Ectodermal cell (in vitro differentiated cells): ENCODE measurements at regions not wholly inside any gene's neighbourhood (a gene's known extent, or its start where the extent isn't known, plus 50 kb on each side); places are given as distances from the start of the nearest gene placed in this dataset.

Experiments used
- H3K27ac ChIP-seq: 2 replicates; pipeline ENCODE4 v1.7.0; 2013; ENCODE audit warnings: mild to moderate bottlenecking, low read depth, low read length; ENCODE audit not compliant: insufficient read depth, poor library complexity, severe bottlenecking
- H3K27me3 ChIP-seq: 2 replicates; pipeline ENCODE4 v1.7.0; 2013; ENCODE audit warnings: mild to moderate bottlenecking, low read length; ENCODE audit not compliant: insufficient read depth, control insufficient read depth, poor library complexity, severe bottlenecking
- H3K36me3 ChIP-seq: one replicate; pipeline ENCODE4 v1.7.0; 2013; ENCODE audit warnings: low read length; ENCODE audit not compliant: control insufficient read depth, insufficient read depth
- H3K4me1 ChIP-seq: one replicate; pipeline ENCODE4 v1.7.0; 2013; ENCODE audit warnings: low read length; ENCODE audit not compliant: control insufficient read depth, insufficient read depth
- H3K4me3 ChIP-seq: 2 replicates; pipeline ENCODE4 v1.7.0; 2013; ENCODE audit warnings: low read depth, low read length, control low read depth; ENCODE audit not compliant: insufficient read depth
- H3K9me3 ChIP-seq: 2 replicates; pipeline ENCODE4 v1.7.0; 2013; ENCODE audit warnings: mild to moderate bottlenecking, low read length, moderate library complexity; ENCODE audit not compliant: control insufficient read depth
- WGBS, 2 experiments: methylation state at CpG; one replicate each; pipeline ENCODE4 v1.1.7; 2013; ENCODE audit warnings: missing lambda C conversion rate in 2 of 2; 5-methylcytosine and 5-hydroxymethylcytosine counted together

DNA sequence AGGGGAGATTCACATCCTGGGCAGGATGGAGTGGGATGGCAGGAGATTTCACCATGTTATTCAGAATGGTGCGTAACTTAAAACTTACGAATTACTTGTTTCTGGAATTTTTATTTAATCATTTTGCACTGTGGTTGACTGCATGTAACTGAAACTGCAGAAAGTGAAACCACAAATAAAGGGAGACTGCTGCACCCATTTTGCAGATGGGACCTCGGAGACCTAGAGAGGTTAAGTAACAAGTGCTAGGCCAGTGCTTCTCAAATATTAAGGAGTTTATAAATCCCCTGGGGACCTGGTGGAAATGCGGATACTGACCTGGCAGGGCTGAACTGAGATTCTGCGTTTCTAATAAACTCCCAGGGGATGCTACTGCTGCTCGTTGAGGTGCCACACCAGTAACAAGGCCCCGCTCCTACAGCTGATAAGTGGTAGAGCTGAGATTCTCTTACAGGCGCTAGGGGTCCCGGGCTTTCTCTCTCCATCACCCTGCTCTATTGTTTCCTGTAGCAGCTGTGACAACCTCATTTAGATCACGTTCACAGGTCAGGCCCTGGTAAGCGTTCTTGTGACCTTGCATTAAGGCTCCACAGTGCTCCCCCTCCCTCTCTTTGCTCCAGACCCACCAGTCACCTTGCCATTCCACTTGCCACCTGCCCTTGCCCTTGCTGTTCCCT is 167.1 kb upstream of the CDH13 start:
- 72 to 73% methylated on average over 11 of the region's 11 CpGs for WGBS, 2 experiments
- Histone ChIP-seq H3K36me3 (no peaks in the 10 kb centered on the region), H3K4me3 (no peak overlapping the region), H3K27ac (no peak overlapping the region), H3K4me1 (no peaks in the 10 kb centered on the region), H3K27me3 (no peaks in the 10 kb centered on the region), H3K9me3 (no peaks in the 10 kb centered on the region)

DNA sequence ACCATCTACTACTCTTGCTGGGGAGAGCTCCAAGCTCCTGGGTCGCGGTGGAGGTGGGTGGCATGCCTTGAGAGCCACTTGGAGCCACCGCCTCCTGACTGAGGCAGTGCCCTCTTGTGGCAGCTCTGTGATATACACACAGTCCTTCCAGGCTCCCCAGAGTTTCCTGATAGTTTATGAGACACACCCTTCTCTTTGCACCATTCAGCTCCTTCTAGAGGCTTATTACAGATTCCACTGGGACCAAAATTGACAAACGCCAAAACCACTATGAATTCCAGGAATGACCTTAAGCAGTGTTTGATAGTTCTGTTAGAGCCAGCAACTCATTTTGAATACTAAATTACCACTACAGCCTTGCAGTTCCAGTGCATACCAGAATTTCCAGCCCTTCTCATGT is 170.1 kb upstream of the CDH13 start:
- H3K27me3 ChIP-seq = no peaks in the 10 kb centered on the region

DNA sequence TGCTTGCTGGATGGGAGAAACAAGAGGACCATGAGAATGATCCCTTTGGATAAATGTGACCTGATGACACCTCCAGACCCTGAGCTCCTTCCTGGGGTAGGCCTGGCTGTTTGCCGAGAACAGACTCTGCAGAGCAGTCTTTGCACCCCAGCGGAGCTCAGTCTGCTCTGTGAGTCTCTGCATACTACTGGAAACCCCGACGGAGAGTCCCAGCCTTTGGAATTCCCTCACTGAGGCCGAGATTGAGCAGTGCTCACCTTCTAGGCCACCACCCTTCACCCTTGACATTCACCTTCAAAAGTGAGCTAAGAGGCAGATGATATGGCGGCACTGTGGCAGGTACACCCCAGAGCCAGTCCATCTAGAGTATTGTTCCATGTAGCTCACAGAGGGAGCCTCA is 172.2 kb upstream of the CDH13 start:
- Histone ChIP-seq H3K36me3 (no peaks in the 10 kb centered on the region), H3K9me3 (no peaks in the 10 kb centered on the region), H3K27ac (no peak overlapping the region), H3K4me3 (no peak overlapping the region), H3K27me3 (no peaks in the 10 kb centered on the region), H3K4me1 (no peaks in the 10 kb centered on the region)
- 89 to 91% methylated on average over 6 of the region's 6 CpGs for WGBS, 2 experiments

More for the DNA sequence above, 170.1 kb upstream of the CDH13 start:
- Histone ChIP-seq H3K36me3 (no peaks in the 10 kb centered on the region), H3K9me3 (no peaks in the 10 kb centered on the region), H3K4me3 (no peak overlapping the region), H3K4me1 (no peaks in the 10 kb centered on the region), H3K27ac (no peak overlapping the region)
- WGBS, 2 experiments = 7% methylated on average over 4 of the region's 4 CpGs

DNA sequence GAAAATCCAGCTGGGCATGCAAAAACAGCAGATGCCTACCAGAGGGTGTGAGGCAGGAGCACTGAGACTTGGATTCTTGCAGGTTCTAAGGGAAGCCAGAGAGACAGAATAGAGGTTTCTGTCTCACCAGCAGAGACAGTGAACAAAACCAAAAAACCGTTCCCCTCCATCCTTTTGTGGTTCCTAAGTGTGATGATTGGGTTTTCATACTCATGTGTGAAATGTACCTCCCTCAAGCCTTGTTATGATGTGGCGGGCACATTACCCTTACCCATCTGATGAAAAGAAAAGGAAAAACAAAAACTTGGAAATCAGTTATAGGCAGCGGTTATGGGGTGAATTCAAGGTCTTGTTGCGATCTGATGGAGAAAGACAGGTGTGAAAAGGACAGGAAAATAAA is 172.6 kb upstream of the CDH13 start:
- Histone ChIP-seq H3K9me3 (no peaks in the 10 kb centered on the region), H3K36me3 (no peaks in the 10 kb centered on the region), H3K4me3 (no peak overlapping the region), H3K27ac (no peak overlapping the region), H3K4me1 (no peaks in the 10 kb centered on the region), H3K27me3 (no peaks in the 10 kb centered on the region)
- WGBS, 2 experiments = 93 to 97% methylated on average over 3 to 4 of the region's 4 CpGs

DNA sequence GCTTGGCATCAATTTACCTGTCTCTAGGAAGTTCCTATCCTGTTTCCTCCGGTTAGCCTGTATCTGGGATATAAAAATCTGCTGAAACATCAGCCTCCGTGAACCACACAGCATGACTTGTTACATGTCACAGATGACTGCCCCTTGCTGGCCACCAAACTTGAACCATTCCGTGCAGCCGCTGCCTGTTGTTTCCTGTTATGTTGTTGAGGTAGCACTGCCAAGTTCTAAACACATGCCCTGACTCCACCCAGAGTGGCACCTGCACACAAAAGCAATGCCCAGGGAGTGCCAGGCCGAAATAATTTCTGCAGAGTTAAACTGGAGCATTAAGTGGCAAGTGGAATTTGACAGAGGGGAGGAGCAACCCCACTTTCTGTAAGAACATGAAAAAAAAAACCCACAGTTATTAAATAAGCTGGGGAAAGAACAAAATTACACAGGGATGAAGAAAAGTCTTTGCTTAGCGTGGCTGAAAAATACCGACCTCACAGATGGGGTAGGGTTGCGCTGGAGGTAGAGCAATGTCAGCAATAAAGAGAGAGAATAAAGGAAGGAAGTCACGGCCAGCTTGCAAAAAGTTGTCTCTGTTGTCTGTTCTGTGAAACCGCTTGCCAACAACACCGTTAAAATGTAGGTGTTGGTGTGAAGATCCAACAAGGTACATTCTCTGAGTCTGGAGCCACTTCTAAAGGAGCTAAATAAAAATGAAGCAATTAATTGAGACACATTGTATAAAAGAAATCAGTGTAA is 174.6 kb upstream of the CDH13 start:
- no peaks in the 10 kb centered on the region for H3K36me3 ChIP-seq

DNA sequence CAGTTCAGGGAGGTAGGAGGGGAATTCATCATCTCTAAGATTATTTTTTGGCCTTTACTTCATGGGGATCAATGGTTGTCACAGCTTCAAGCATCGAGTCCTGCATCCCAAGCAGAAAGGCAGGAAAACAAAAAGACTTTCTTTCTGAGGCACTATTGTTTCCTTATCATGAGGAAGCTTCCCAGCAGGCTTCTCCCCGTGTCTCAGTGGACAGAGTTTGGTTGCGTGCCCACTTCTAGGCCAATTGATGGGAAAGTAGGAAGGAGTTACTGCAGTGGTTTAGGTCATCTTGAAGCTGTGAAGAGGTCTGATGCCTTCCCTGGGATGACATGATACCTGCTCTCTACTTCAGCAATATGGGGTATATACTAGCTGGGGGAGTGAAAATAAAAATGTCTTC is 175.3 kb upstream of the CDH13 start:
- Histone ChIP-seq H3K4me1 (no peaks in the 10 kb centered on the region), H3K27me3 (no peaks in the 10 kb centered on the region)

More for the DNA sequence above, 174.6 kb upstream of the CDH13 start:
- no peaks in the 10 kb centered on the region for H3K9me3 ChIP-seq
- no peak overlapping the region for H3K4me3 ChIP-seq
- no peaks in the 10 kb centered on the region for H3K4me1 ChIP-seq
- H3K27me3 ChIP-seq = no peaks in the 10 kb centered on the region
- WGBS, 2 experiments = 94 to 96% methylated on average over 11 of the region's 11 CpGs
- no peak overlapping the region for H3K27ac ChIP-seq

DNA sequence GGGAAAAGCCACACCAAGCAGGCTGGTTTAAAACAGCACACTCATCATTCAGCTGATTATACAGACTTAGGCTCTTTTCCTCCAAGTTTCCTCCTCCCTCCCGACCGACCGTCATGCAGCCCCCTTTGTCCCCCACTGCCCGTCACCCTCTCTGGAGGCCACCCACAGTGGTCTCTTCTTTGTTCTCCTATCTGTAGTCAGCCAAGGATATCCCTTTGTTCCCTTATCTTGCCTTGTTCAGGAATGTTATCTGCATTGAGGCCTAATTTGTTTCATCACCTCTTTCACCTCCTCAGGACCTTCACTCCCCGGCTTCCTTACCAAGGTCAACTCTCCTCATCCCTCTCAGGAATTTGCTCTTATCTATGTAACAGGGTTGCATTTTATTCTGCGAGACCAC is 186.4 kb upstream of the CDH13 start:
- H3K27me3 ChIP-seq = peaks cover 7% of the 10 kb centered on the region
- H3K4me3 ChIP-seq = no peak overlapping the region
- no peak overlapping the region for H3K27ac ChIP-seq
- WGBS, 2 experiments = 33 to 39% methylated on average over 6 of the region's 6 CpGs
- H3K36me3 ChIP-seq = no peaks in the 10 kb centered on the region
- H3K9me3 ChIP-seq = no peaks in the 10 kb centered on the region
- H3K4me1 ChIP-seq = no peaks in the 10 kb centered on the region

More for the DNA sequence above, 175.3 kb upstream of the CDH13 start:
- WGBS, 2 experiments = 59 to 63% methylated on average over 3 of the region's 3 CpGs
- no peaks in the 10 kb centered on the region for H3K36me3 ChIP-seq
- H3K4me3 ChIP-seq = no peak overlapping the region
- no peaks in the 10 kb centered on the region for H3K9me3 ChIP-seq
- no peak overlapping the region for H3K27ac ChIP-seq

DNA sequence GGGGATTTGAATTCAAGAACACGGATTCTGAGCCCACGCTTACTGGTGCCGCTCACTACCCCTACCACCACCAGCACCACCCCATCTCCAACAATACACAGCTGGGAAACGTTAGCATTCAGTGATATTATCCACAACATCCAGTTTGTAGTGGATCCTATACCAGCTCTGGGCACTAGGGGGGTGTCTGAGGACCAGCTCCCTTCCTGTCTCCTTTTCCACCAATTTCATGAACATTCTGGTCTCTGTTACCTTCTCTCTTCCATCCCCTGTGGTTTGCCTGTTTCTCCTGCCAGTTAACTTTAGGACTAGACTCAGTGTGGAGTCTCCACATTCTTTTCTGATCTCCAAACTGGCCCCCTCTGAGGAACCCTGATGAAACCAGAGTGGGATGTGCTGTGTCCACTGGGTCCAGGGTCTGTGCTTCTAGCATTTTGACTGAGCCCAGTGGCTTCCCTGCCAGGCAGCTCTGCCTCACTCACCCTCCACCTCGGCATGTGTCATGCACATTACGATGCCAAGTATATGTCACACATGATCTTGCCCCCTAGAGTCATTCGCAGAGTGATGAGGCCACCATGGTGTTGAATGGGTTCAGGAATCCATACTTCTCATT is 187.0 kb upstream of the CDH13 start:
- H3K9me3 ChIP-seq = no peaks in the 10 kb centered on the region
- 80% methylated on average over 7 of the region's 7 CpGs for WGBS, 2 experiments
- no peaks in the 10 kb centered on the region for H3K36me3 ChIP-seq
- no peaks in the 10 kb centered on the region for H3K4me1 ChIP-seq
- no peak overlapping the region for H3K4me3 ChIP-seq
- H3K27me3 ChIP-seq = peaks cover 7% of the 10 kb centered on the region
- H3K27ac ChIP-seq = no peak overlapping the region

DNA sequence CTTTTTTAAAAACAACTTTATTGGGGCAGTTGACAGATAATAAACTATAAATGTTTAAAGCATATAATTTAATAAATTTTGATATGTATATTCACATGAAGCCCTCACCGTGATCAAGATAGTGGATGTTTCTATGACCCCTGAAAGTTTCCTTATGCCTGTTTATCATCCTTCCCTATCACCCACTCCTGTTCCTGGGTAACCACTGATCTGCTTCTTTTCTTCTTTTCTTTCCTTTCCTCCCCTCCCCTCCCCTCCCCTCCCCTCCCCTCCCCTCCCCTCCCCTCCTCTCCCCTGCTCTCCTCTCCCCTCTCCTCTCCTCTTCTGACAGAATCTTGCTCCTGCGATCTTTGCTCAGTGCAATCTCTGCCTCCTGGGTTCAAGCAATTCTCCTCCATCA is 193.7 kb upstream of the CDH13 start:
- Histone ChIP-seq H3K4me3 (no peak overlapping the region), H3K27ac (no peak overlapping the region), H3K36me3 (no peaks in the 10 kb centered on the region), H3K4me1 (no peaks in the 10 kb centered on the region), H3K27me3 (no peaks in the 10 kb centered on the region), H3K9me3 (no peaks in the 10 kb centered on the region)
- 62 to 82% methylated on average over 1 to 2 of the region's 2 CpGs for WGBS, 2 experiments

DNA sequence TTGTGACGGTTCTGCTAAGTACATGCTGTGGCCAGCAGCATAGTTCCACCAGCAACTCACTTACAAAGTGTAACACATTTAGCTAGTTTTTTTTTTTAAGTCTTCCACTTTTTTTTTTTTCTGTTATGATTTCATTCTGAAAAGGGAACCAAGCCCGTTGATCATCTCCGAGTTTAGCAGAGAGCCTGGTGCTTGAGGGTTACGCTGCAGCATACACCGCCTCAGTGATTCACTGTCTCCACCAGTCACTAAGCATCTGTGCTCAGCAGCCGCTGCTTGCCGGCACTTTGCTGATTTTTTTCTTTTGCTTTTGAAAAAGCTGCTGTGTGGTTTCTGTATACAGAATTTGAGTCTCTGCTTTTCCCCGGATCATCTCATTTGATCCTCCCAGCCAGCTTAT is 194.5 kb upstream of the CDH13 start:
- H3K4me3 ChIP-seq = no peak overlapping the region
- no peak overlapping the region for H3K27ac ChIP-seq
- H3K9me3 ChIP-seq = no peaks in the 10 kb centered on the region
- H3K36me3 ChIP-seq = no peaks in the 10 kb centered on the region
- whole genome bisulfite sequencing, 2 experiments = 87 to 93% methylated on average over 8 of the region's 8 CpGs
- no peaks in the 10 kb centered on the region for H3K4me1 ChIP-seq
- no peaks in the 10 kb centered on the region for H3K27me3 ChIP-seq
